Breast epithelium (tissue), 4 donors: ENCODE measurements at regions not wholly inside any gene's neighbourhood (a gene's known extent, or its start where the extent isn't known, plus 50 kb on each side); places are given as distances from the start of the nearest gene placed in this dataset.

Experiments used
- DNase-seq, 2 donors: peaks; one replicate each; pipeline ENCODE4 v3.0.0-alpha.2; 2019; ENCODE audit warnings: low spot score in 2 of 2
- H3K27ac ChIP-seq, 2 donors: fragments of 200-600 bp; sonication (generic) in 1 of 2; one replicate each; pipeline ENCODE4 v1.5.1; 2016 to 2019; ENCODE audit warnings: mild to moderate bottlenecking in 1 of 2
- H3K27me3 ChIP-seq, 2 donors: fragments of 200-600 bp; sonication (generic) in 1 of 2; one replicate each; pipeline versions ENCODE4 v1.5.1 to v1.6.0; 2017 to 2019; ENCODE audit warnings: control low read depth in 1 of 2, mild to moderate bottlenecking in 1 of 2
- H3K36me3 ChIP-seq: fragments of 200-600 bp; one replicate; pipeline ENCODE4 v1.5.1; 2019
- H3K4me1 ChIP-seq, 2 donors: fragments of 200-600 bp; sonication (generic); one replicate each; pipeline ENCODE4 v1.5.1; 2016 to 2019; ENCODE audit warnings: control low read depth in 1 of 2
- H3K4me3 ChIP-seq, 3 donors: fragments of 200-600 bp; sonication (generic); 1 replicate in 2 of 3; 2 replicates in 1 of 3; pipeline ENCODE4 v1.5.1; 2016 to 2019; ENCODE audit warnings: mild to moderate bottlenecking in 3 of 3, moderate library complexity in 2 of 3
- H3K9me3 ChIP-seq, 2 donors: fragments of 200-600 bp; sonication (generic) in 1 of 2; one replicate each; pipeline ENCODE4 v1.5.1; 2016 to 2019; ENCODE audit warnings: control low read depth in 1 of 2
- CTCF ChIP-seq, 3 donors: fragments of 450-650 bp; IDR thresholded peaks; one replicate each; pipeline ENCODE4 v1.5.1; 2016 to 2017; ENCODE audit warnings: antibody characterized with exemption in 3 of 3, mild to moderate bottlenecking in 3 of 3, moderate library complexity in 3 of 3
- POLR2A ChIP-seq: fragments of 450-650 bp; IDR thresholded peaks from one replicate; pipeline ENCODE4 v1.6.1; 2016; ENCODE audit warnings: antibody characterized with exemption, mild to moderate bottlenecking, moderate library complexity
- POLR2AphosphoS5 ChIP-seq, 3 donors: sonication (generic); formaldehyde crosslinking; IDR thresholded peaks; one replicate each; pipeline ENCODE4 v1.6.1; 2017; ENCODE audit warnings: antibody characterized with exemption in 3 of 3
- intact Hi-C: fragments of 100-400 bp; cut with DNase I; formaldehyde crosslinking; loops from one replicate; pipeline ENCODE4 v1.15.1; 2023; ENCODE audit warnings: low total_unique reads

- H3K4me1 ChIP-seq: no peaks in the 10 kb centered on the region
- intact Hi-C loops: no loop called here
- no peak for DNase-seq
- H3K36me3 ChIP-seq: no peaks in the 10 kb centered on the region
- TF ChIP-seq POLR2AphosphoS5 (IDR thresholded peaks at IDR 0.05) (no peak), POLR2A (no peak), CTCF (IDR thresholded peaks at IDR 0.05) (no peak)
- no peaks in the 10 kb centered on the region for H3K27me3 ChIP-seq
- no peak overlapping the region for H3K4me3 ChIP-seq
- peak overlapping the region; percentile 72 to 76 for H3K27ac ChIP-seq
- no peaks in the 10 kb centered on the region for H3K9me3 ChIP-seq
Measured at GRCh38 chr6:3663811-3664210, 87.7 kb downstream of the PXDC1 start.

GRCh38 chr6:3663081-3663480 is 88.4 kb downstream of the PXDC1 start:
- DNase-seq: no peak
- H3K4me1 ChIP-seq: no peaks in the 10 kb centered on the region
- no peaks in the 10 kb centered on the region for H3K36me3 ChIP-seq
- H3K27ac ChIP-seq: peak overlapping the region; percentile 72 to 76
- no peaks in the 10 kb centered on the region for H3K27me3 ChIP-seq
- intact Hi-C loops: no loop called here
- no peaks in the 10 kb centered on the region for H3K9me3 ChIP-seq
- TF ChIP-seq POLR2A (no peak), POLR2AphosphoS5 (IDR thresholded peaks at IDR 0.05) (no peak), CTCF (IDR thresholded peaks at IDR 0.05) (no peak)
- no peak overlapping the region for H3K4me3 ChIP-seq

- TF ChIP-seq POLR2A (no peak), CTCF (IDR thresholded peaks at IDR 0.05) (no peak), POLR2AphosphoS5 (IDR thresholded peaks at IDR 0.05) (no peak)
- no peak overlapping the region for H3K27ac ChIP-seq
- H3K36me3 ChIP-seq: no peaks in the 10 kb centered on the region
- no peaks in the 10 kb centered on the region for H3K4me1 ChIP-seq
- H3K27me3 ChIP-seq: no peaks in the 10 kb centered on the region
- intact Hi-C loops: no loop called here
- no peak for DNase-seq
- H3K9me3 ChIP-seq: no peaks in the 10 kb centered on the region
- H3K4me3 ChIP-seq: no peak overlapping the region
Measured at GRCh38 chr6:3661390-3661789, 90.1 kb downstream of the PXDC1 start.

GRCh38 chr6:3660473-3660872 is 91.0 kb downstream of the PXDC1 start:
- intact Hi-C loops: no loop called here
- H3K27me3 ChIP-seq: no peaks in the 10 kb centered on the region
- no peaks in the 10 kb centered on the region for H3K9me3 ChIP-seq
- no peaks in the 10 kb centered on the region for H3K36me3 ChIP-seq
- TF ChIP-seq POLR2A: no peak
- no peaks in the 10 kb centered on the region for H3K4me1 ChIP-seq
- H3K4me3 ChIP-seq: no peak overlapping the region
- no peak for DNase-seq
- H3K27ac ChIP-seq: no peak overlapping the region

GRCh38 chr6:3659748-3660147 is 91.8 kb downstream of the PXDC1 start:
- intact Hi-C loops: no loop called here
- H3K27me3 ChIP-seq: no peaks in the 10 kb centered on the region
- TF ChIP-seq POLR2A (no peak), POLR2AphosphoS5 (IDR thresholded peaks at IDR 0.05) (no peak), CTCF (IDR thresholded peaks at IDR 0.05) (no peak)
- H3K36me3 ChIP-seq: no peaks in the 10 kb centered on the region
- no peak for DNase-seq
- H3K4me3 ChIP-seq: no peak overlapping the region
- H3K27ac ChIP-seq: no peak overlapping the region
- H3K9me3 ChIP-seq: no peaks in the 10 kb centered on the region
- H3K4me1 ChIP-seq: no peaks in the 10 kb centered on the region

- DNase-seq: no peak
- Histone ChIP-seq H3K4me3 (no peak overlapping the region), H3K4me1 (no peaks in the 10 kb centered on the region), H3K36me3 (no peaks in the 10 kb centered on the region), H3K27me3 (no peaks in the 10 kb centered on the region), H3K27ac (no peak overlapping the region), H3K9me3 (no peaks in the 10 kb centered on the region)
- TF ChIP-seq POLR2AphosphoS5 (IDR thresholded peaks at IDR 0.05) (no peak), POLR2A (no peak), CTCF (IDR thresholded peaks at IDR 0.05) (no peak)
- intact Hi-C loops: no loop called here
Measured at GRCh38 chr6:3656076-3656475, 95.4 kb downstream of the PXDC1 start.
